ENCODE measurements at regions not wholly inside any gene's neighbourhood (a gene's known extent, or its start where the extent isn't known, plus 50 kb on each side); places are given as distances from the start of the nearest gene placed in this dataset.

- no peaks in the 10 kb centered on the region for H3K27me3 ChIP-seq (ENCODE audit: insufficient read depth)
- no peaks in the 10 kb centered on the region for H3F3A ChIP-seq (replicated peaks; ENCODE audit: low read depth)
- no peaks in the 10 kb centered on the region for H3K9me3 Mint-ChIP-seq
- no peaks in the 10 kb centered on the region; the same call in 2 of the 3 replicates for H3K36me3 Mint-ChIP-seq (ENCODE audit: low read depth)
- H3K4me1 Mint-ChIP-seq, result peaks cover 12% of the 10 kb centered on the region; the same call in 2 of the 3 replicates
- H3K27ac ChIP-seq (ENCODE audit: low read depth), result no peak overlapping the region
- H4K20me1 ChIP-seq (replicated peaks; ENCODE audit: insufficient read depth), result no peaks in the 10 kb centered on the region
- no peaks in the 10 kb centered on the region for H3K27me3 Mint-ChIP-seq (ENCODE audit: insufficient read depth, low read depth, poor library complexity)
- no peak for DNase-seq (ENCODE audit: low spot score)
- H3K4me2 ChIP-seq, result no peak overlapping the region
- H3K9me2 ChIP-seq (ENCODE audit: insufficient read depth), result peaks cover 6% of the 10 kb centered on the region; the same call in 1 of the 2 replicates
- H3K4me3 ChIP-seq, result no peak overlapping the region
- TF ChIP-seq ZNF114 (CRISPR knock-in tag; IDR thresholded peaks at IDR 0.05), result no peak
- no peak for TF ChIP-seq CREB1 (CRISPR knock-in tag; IDR thresholded peaks at IDR 0.05; ENCODE audit: low read depth)
- TF ChIP-seq CTCF (conservative IDR thresholded peaks at IDR 0.05; ENCODE audit: low read depth in 2 of 2), result no peak
- TF ChIP-seq NANOG (IDR thresholded peaks at IDR 0.05; ENCODE audit: borderline replicate concordance), result no peak
- no peak overlapping the region for H2AFZ ChIP-seq
- H3K79me2 ChIP-seq (replicated peaks; ENCODE audit: insufficient read depth), result no peaks in the 10 kb centered on the region
- H3K36me3 ChIP-seq (ENCODE audit: insufficient read depth), result no peaks in the 10 kb centered on the region
- no peak overlapping the region for H3K4me3 Mint-ChIP-seq
- no peak overlapping the region for H3K27ac Mint-ChIP-seq
- no peak for ATAC-seq
- H3K4me1 ChIP-seq (ENCODE audit: insufficient read depth), result no peaks in the 10 kb centered on the region
Measured at GRCh38 chr4:97150966-97151365, 992.3 kb downstream of the STPG2 start.

- Mint-ChIP-seq H3K27ac (no peak overlapping the region), H3K9me3 (no peaks in the 10 kb centered on the region), H3K4me1 (peaks cover 12% of the 10 kb centered on the region; the same call in 2 of the 3 replicates), H3K27me3 (ENCODE audit: insufficient read depth, low read depth, poor library complexity) (no peaks in the 10 kb centered on the region), H3K36me3 (ENCODE audit: low read depth) (no peaks in the 10 kb centered on the region), H3K4me3 (no peak overlapping the region)
- Histone ChIP-seq H3K4me1 (ENCODE audit: insufficient read depth) (0 out of 2 replicates have a peak, but pooled peaks cover 4% of the 10 kb centered on the region), H3K4me2 (no peak overlapping the region), H3K4me3 (no peak overlapping the region), H3K27me3 (ENCODE audit: insufficient read depth) (no peaks in the 10 kb centered on the region), H3K27ac (ENCODE audit: low read depth) (no peak overlapping the region), H3F3A (replicated peaks; ENCODE audit: low read depth) (no peaks in the 10 kb centered on the region), H3K36me3 (ENCODE audit: insufficient read depth) (no peaks in the 10 kb centered on the region), H4K20me1 (replicated peaks; ENCODE audit: insufficient read depth) (no peaks in the 10 kb centered on the region), H3K9me2 (ENCODE audit: insufficient read depth) (peaks cover 4% of the 10 kb centered on the region; the same call in 1 of the 2 replicates), H2AFZ (no peak overlapping the region), H3K79me2 (replicated peaks; ENCODE audit: insufficient read depth) (no peaks in the 10 kb centered on the region)
- ATAC-seq, result no peak
- DNase-seq (ENCODE audit: low spot score), result no peak
- no peak for TF ChIP-seq REST (IDR thresholded peaks at IDR 0.05; ENCODE audit: unreplicated experiment)
- no peak for TF ChIP-seq ETS1 (IDR thresholded peaks at IDR 0.05)
- no peak for TF ChIP-seq STAT1 (IDR thresholded peaks at IDR 0.05; ENCODE audit: unreplicated experiment)
- TF ChIP-seq CTCF (conservative IDR thresholded peaks at IDR 0.05; ENCODE audit: low read depth in 2 of 2), result no peak
- no peak for TF ChIP-seq NANOG (IDR thresholded peaks at IDR 0.05; ENCODE audit: borderline replicate concordance)
- TF ChIP-seq POLR2AphosphoS5 (IDR thresholded peaks at IDR 0.05; ENCODE audit: low read depth), result no peak
- TF ChIP-seq ZNF114 (CRISPR knock-in tag; IDR thresholded peaks at IDR 0.05), result no peak
- TF ChIP-seq ZNF331 (CRISPR knock-in tag; IDR thresholded peaks at IDR 0.05; ENCODE audit: low read depth), result no peak
- no peak for TF ChIP-seq JUNB (IDR thresholded peaks at IDR 0.05; ENCODE audit: unreplicated experiment)
- no peak for TF ChIP-seq CREB1 (CRISPR knock-in tag; IDR thresholded peaks at IDR 0.05; ENCODE audit: low read depth)
Measured at GRCh38 chr4:97152149-97152548, 991.1 kb downstream of the STPG2 start.

Data from GM23338 (cell line).